Glutamatergic neuron (in vitro differentiated cells): ENCODE measurements at regions not wholly inside any gene's neighbourhood (a gene's known extent, or its start where the extent isn't known, plus 50 kb on each side); places are given as distances from the start of the nearest gene placed in this dataset.

Source experiments
- DNase-seq: peaks from one replicate; pipeline ENCODE4 v3.0.0; 2022
- H3K27ac Mint-ChIP-seq: one replicate; pipeline ENCODE4 v1.8.0; 2020; ENCODE audit warnings: mild to moderate bottlenecking, mixed read lengths, inconsistent platforms; ENCODE audit not compliant: unreplicated experiment
- H3K27me3 Mint-ChIP-seq: one replicate; pipeline ENCODE4 v1.8.0; 2020; ENCODE audit warnings: mild to moderate bottlenecking, moderate library complexity, mixed read lengths, inconsistent platforms; ENCODE audit not compliant: unreplicated experiment
- H3K36me3 Mint-ChIP-seq: one replicate; pipeline ENCODE4 v1.8.0; 2020; ENCODE audit warnings: mild to moderate bottlenecking, mixed read lengths, inconsistent platforms; ENCODE audit not compliant: unreplicated experiment
- H3K4me1 Mint-ChIP-seq: one replicate; pipeline ENCODE4 v1.8.0; 2020; ENCODE audit warnings: mild to moderate bottlenecking, low read depth, mixed read lengths, inconsistent platforms; ENCODE audit not compliant: unreplicated experiment
- H3K4me3 Mint-ChIP-seq: one replicate; pipeline ENCODE4 v1.8.0; 2020; ENCODE audit warnings: mild to moderate bottlenecking, mixed read lengths, inconsistent platforms; ENCODE audit not compliant: unreplicated experiment
- H3K9me3 Mint-ChIP-seq: one replicate; pipeline ENCODE4 v1.8.0; 2020; ENCODE audit warnings: mild to moderate bottlenecking, moderate library complexity, mixed read lengths, inconsistent platforms; ENCODE audit not compliant: unreplicated experiment
- CTCF ChIP-seq: fragments of 200-600 bp; sonication (generic); IDR thresholded peaks from one replicate; pipeline ENCODE4 v1.5.0; 2021; ENCODE audit not compliant: partially characterized antibody, unreplicated experiment

GRCh38 chr13:42453091-42453645 lies 120.8 kb upstream of the TNFSF11 start:
- Mint-ChIP-seq H3K4me3 (no peak overlapping the region), H3K36me3 (no peaks in the 10 kb centered on the region), H3K9me3 (no peaks in the 10 kb centered on the region), H3K27ac (no peak overlapping the region), H3K27me3 (peaks cover 5% of the 10 kb centered on the region), H3K4me1 (no peaks in the 10 kb centered on the region)
- TF ChIP-seq CTCF, result no peak
- no peak for DNase-seq

GRCh38 chr13:42454749-42455148 lies 119.2 kb upstream of the TNFSF11 start:
- H3K4me1 Mint-ChIP-seq, result no peaks in the 10 kb centered on the region
- no peak for DNase-seq
- TF ChIP-seq CTCF, result no peak
- no peak overlapping the region for H3K27ac Mint-ChIP-seq
- H3K9me3 Mint-ChIP-seq, result no peaks in the 10 kb centered on the region
- no peak overlapping the region for H3K4me3 Mint-ChIP-seq
- H3K36me3 Mint-ChIP-seq, result no peaks in the 10 kb centered on the region
- peaks cover under 1% of the 10 kb centered on the region for H3K27me3 Mint-ChIP-seq

GRCh38 chr13:42458193-42458592 lies 115.8 kb upstream of the TNFSF11 start:
- H3K27me3 Mint-ChIP-seq, result no peaks in the 10 kb centered on the region
- H3K27ac Mint-ChIP-seq, result no peak overlapping the region
- no peak overlapping the region for H3K4me3 Mint-ChIP-seq
- DNase-seq, result no peak
- peaks cover 5% of the 10 kb centered on the region for H3K36me3 Mint-ChIP-seq
- H3K4me1 Mint-ChIP-seq, result no peaks in the 10 kb centered on the region
- peaks cover 3% of the 10 kb centered on the region for H3K9me3 Mint-ChIP-seq
- no peak for TF ChIP-seq CTCF

- Mint-ChIP-seq H3K27ac (no peak overlapping the region), H3K4me3 (no peak overlapping the region), H3K9me3 (peaks cover 5% of the 10 kb centered on the region), H3K36me3 (peaks cover 5% of the 10 kb centered on the region), H3K27me3 (no peaks in the 10 kb centered on the region), H3K4me1 (no peaks in the 10 kb centered on the region)
- TF ChIP-seq CTCF, result no peak
- DNase-seq, result no peak
These were observed 107.8 kb upstream of the TNFSF11 start for GRCh38 chr13:42466123-42466522.

- Mint-ChIP-seq H3K36me3 (peaks cover 5% of the 10 kb centered on the region), H3K4me3 (no peak overlapping the region), H3K27me3 (no peaks in the 10 kb centered on the region), H3K9me3 (peaks cover 5% of the 10 kb centered on the region), H3K27ac (no peak overlapping the region), H3K4me1 (no peaks in the 10 kb centered on the region)
- DNase-seq, result no peak
- TF ChIP-seq CTCF, result no peak
These were observed 107.3 kb upstream of the TNFSF11 start for GRCh38 chr13:42466609-42467008.
